IPS DF 19.7 (cell line): ENCODE measurements at regions not wholly inside any gene's neighbourhood (a gene's known extent, or its start where the extent isn't known, plus 50 kb on each side); places are given as distances from the start of the nearest gene placed in this dataset.
"Not testable (repeated sequence)": the region's sequence is repeated elsewhere in the genome, so short reads cannot be mapped to it uniquely, and the experiment has no call there.

Source experiments
- DNase-seq: peaks from one replicate; pipeline ENCODE4 v3.0.0-alpha.2; 2013; ENCODE audit warnings: low read depth, low spot score

DNA sequence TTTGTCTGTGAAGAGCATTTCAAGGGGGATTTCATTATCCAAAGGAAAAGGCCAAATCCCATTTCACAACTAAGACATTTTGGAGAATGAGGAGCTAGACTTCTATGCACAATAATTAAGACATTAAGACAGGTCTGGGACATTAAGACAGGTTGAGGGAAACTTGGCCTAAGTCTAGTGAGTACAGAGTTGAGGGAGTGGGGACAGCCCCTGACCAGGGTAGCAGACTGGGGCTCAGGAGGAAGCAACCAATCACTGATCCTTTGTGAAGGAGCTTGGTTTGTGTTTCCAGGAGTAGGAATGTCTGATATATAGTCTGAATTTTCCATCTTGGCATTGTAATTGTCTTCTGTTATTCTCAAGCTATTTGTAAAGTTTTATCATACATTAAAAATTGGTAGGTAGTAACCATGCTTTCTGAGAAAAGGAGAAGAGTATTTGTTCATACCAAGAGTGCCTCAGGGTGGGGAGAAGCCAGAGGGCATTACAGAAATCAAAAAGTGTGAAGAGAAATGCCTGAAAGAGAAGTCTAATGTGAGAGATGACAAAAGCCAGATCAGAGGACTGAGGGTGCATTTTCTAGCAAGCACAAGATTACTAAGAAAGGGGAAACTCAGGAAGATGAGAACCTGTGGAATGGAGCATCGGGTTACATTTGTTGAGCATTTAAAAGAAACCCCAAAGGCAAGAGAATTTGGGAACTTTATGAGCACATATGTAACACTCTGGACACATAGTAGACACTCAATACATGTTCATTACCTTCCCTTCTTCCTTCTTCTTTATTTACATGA lies 189.3 kb upstream of the PIK3R1 start:
- DNase-seq = no peak

- no peak for DNase-seq
Measured at GRCh38 chr5:68024426-68024825, 191.1 kb upstream of the PIK3R1 start.

- DNase-seq = no peak
Measured at GRCh38 chr5:68021916-68022315, 193.6 kb upstream of the PIK3R1 start.

DNA sequence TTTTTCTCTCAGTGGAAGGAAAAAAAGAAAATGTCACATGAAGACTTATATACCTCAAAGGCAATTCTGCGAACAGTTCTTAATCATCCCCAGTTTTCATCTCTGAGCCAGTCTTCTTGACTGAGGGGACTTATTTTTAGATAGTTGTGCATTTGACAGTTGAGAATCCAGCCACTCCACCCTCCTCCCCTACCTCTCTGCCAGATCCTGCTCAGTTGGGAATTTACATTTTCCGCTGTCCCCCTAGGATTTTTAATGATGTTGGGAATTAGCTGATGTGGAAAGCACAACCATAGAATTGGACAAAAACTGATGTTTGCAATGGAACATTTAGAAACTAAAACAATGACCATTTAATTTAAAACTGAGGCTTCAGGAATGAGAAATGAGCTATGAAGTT lies 194.3 kb upstream of the PIK3R1 start:
- no peak for DNase-seq

- not testable (repeated sequence) for DNase-seq
Measured at GRCh38 chr5:68020461-68020969, 195.0 kb upstream of the PIK3R1 start.

- DNase-seq = no peak
Measured at GRCh38 chr5:68015381-68016302, 199.9 kb upstream of the PIK3R1 start.

- DNase-seq = no peak
Measured at GRCh38 chr5:68012831-68013230, 202.7 kb upstream of the PIK3R1 start.

- DNase-seq = no peak
Measured at GRCh38 chr5:68012429-68012828, 203.1 kb upstream of the PIK3R1 start.

- DNase-seq = no peak
Measured at GRCh38 chr5:68011801-68012200, 203.8 kb upstream of the PIK3R1 start.

DNA sequence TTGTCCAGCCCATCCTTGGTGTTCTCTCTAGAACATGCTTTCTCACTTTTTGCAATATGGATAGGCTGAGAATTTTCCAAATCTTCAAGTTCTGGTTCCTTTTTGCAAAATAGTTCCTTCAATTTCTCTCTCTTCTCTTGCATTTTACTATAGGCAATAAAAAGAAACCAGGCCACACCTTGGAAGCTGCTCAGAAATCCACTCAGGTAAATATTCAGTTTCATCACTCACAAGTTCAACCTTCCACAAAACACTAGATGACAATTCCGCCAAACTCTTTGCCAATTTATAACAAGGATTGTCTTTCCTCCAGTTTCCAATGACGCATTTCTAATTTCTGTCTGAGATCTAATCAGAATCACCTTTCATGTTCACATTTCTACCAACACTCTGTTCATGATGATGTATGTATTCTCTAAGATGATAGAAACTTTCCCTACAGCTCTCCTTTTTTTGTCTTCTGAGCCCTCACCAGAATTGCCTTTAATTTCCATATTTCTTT lies 204.2 kb upstream of the PIK3R1 start:
- DNase-seq = no peak

- DNase-seq = no peak
Measured at GRCh38 chr5:68010740-68011139, 204.8 kb upstream of the PIK3R1 start.

- no peak for DNase-seq
Measured at GRCh38 chr5:68007451-68007850, 208.1 kb upstream of the PIK3R1 start.

DNA sequence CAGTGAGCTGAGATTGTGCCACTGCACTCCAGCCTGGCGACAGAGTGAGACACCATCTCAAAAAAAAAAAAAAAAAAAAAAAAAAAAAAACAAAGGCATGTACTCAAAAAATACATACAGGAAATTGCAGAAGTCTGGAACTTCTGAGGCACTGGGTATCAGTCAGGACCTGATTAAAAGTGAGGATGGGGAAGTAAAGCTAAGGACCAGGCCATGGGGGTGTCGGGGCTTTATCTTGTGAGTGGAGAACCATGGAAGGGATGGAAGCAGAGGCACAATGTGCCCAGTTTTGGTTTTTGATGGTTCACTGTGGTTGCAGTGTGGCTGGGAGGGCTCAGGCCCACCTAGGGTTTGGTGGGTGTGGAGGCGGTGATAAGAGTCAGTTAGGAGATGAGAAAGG lies 212.7 kb upstream of the PIK3R1 start:
- DNase-seq = no peak

- no peak for DNase-seq
Measured at GRCh38 chr5:68000805-68001204, 214.8 kb upstream of the PIK3R1 start.

- no peak for DNase-seq
Measured at GRCh38 chr5:67999391-67999790, 216.2 kb upstream of the PIK3R1 start.

DNA sequence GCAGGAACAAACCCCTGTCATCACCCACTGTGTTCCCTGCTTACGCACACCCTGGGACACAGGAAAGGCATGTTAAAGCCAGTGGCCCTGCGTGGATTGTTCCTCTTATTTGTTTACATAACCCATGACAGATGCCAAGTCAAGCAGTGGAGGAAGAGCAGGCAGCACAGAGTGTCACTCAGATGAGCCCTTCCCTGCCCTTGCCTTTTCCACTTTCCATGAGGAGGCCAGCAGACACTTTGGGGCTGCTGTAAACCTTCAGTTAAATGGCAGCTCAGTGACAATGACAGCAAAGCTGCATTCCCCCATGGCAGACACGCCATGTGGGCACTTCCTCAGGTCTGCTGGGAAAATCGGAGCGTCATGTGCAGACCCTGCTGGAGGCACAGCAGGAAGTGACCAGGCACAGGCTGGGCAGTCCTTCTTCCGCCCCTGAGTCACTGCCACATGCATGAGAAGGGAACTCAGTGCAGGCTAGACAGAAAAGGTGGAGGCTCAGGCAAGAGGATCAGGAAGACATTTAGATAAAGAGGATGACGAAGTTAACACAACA lies 216.8 kb upstream of the PIK3R1 start:
- DNase-seq = no peak

DNA sequence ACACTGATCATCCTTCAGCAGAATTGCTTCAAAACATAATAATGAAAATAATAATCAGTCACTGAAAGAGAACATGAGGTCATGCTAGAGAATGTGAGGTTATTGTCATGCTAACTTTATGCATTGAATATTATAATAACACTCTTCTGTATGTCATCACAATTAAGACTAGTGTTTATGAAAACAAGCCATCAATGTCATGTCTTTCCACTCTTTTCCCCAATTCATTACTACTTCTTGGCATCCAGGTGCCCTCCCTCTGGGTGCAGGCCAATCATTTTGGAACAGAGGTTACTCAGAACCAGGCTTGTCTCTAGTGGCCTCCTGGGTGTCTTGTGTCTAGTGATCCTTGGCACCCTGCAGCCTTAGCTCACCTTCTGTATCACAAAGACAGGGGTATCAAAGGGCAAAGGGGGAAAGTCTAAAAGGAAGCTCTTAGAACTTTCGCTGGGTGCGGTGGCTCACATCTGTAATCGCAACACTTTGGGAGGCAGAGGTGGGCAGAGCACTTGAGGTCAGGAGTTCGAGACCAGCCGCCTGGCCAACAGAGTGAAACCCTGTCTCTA lies 217.6 kb upstream of the PIK3R1 start:
- DNase-seq = no peak

GRCh38 chr5:67997148-67997547 lies 218.4 kb upstream of the PIK3R1 start:
- no peak for DNase-seq

DNA sequence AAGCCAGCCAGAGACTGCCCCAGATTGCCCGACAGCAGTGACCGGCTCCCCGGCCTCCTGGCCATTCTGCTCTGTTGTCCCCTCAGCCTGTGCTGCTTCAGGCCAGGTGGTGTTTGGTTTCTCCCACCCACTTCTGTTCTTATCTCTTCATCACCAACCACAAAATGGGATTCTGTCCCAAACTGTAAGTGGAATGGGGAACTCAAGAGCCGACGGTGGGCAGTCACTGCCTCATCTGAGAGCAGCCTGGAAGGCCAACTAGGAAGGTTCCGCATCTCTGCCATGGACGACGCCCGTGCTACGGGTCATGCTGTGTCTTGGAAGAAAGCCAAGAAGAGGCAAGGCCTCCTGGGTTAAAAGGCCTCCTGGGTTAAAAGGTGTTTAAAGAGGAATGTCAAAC lies 219.0 kb upstream of the PIK3R1 start:
- DNase-seq = no peak

GRCh38 chr5:67992923-67993322 lies 222.6 kb upstream of the PIK3R1 start:
- no peak for DNase-seq

- no peak for DNase-seq
Measured at GRCh38 chr5:67989456-67989855, 226.1 kb upstream of the PIK3R1 start.

DNA sequence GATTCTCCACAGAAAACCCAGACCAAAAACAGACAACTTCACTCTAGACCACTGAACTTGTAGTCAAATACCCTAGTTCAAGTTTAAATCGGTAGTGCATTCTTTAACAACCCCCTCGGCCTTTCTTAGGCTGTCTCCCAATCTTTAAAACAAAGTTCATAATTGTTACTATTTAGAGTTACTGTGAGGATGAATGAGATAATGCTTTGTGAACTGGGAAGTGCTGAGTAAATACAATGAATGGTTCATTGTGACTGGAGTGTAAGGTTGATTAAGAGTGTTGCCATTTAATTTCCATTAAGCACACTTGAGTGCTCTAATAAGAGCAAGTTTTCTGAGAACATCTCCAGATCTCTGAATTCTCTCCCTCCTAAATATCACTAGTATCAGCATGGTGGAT lies 228.8 kb upstream of the PIK3R1 start:
- DNase-seq = no peak
